T-cell (primary cell): ENCODE measurements at regions not wholly inside any gene's neighbourhood (a gene's known extent, or its start where the extent isn't known, plus 50 kb on each side); places are given as distances from the start of the nearest gene placed in this dataset.
"Not testable (repeated sequence)": the region's sequence is repeated elsewhere in the genome, so short reads cannot be mapped to it uniquely, and the experiment has no call there.

Experiments
- ATAC-seq, 4 experiments: fragments of 200-7000 bp in 3 of 4; fragments of 150-1000 bp in 1 of 4; cut with Tn5 transposase; replicated peaks in 1 of 4; 1 replicate in 3 of 4; 2 replicates in 1 of 4; pipeline ENCODE4 v1.10.0; 2021; ENCODE audit warnings: moderate library complexity in 3 of 4, mild to moderate bottlenecking in 2 of 4, moderate number of reproducible peaks in 1 of 4
- CTCF ChIA-PET, 2 donors: fragments of 300-600 bp; sonication (Branson Sonifier 250); formaldehyde crosslinking; loops; one replicate each; lab custom pipeline; 2022; ENCODE audit warnings: antibody characterized with exemption in 2 of 2; lab: Charles Lee
- POLR2A ChIA-PET, 2 donors: fragments of 300-600 bp; sonication (Branson Sonifier 250); formaldehyde crosslinking; loops; one replicate each; lab custom pipeline; 2022; ENCODE audit warnings: antibody characterized with exemption in 2 of 2; lab: Charles Lee
- DNase-seq, 35 experiments: peaks; one replicate each; pipeline versions ENCODE4 v3.0.0 to v3.0.0-alpha.2; 2013 to 2023
- H3K27ac ChIP-seq: one replicate; pipeline ENCODE4 v1.5.1; 2013; ENCODE audit warnings: low read length
- H3K27me3 ChIP-seq, 2 experiments: replicated peaks in 1 of 2; 1 replicate in 1 of 2; 2 replicates in 1 of 2; pipeline versions ENCODE4 v1.6.1 to v1.7.0; 2013; ENCODE audit warnings: low read length in 1 of 2, mixed read lengths in 1 of 2; ENCODE audit not compliant: control insufficient read depth in 2 of 2, insufficient read depth in 2 of 2; ENCODE audit errors: extremely low read depth in 1 of 2
- H3K36me3 ChIP-seq, 2 donors: 1 replicate in 1 of 2; 2 replicates in 1 of 2; pipeline versions ENCODE4 v1.6.1 to v1.7.0; 2013; ENCODE audit warnings: low read length in 1 of 2; ENCODE audit not compliant: control insufficient read depth in 2 of 2, insufficient read depth in 1 of 2; ENCODE audit errors: extremely low read depth in 1 of 2
- H3K4me1 ChIP-seq, 2 experiments: 1 replicate in 1 of 2; 2 replicates in 1 of 2; pipeline versions ENCODE4 v1.6.1 to v1.7.0; 2013; ENCODE audit warnings: low read length in 2 of 2, mixed read lengths in 1 of 2; ENCODE audit not compliant: insufficient read depth in 2 of 2, control insufficient read depth in 1 of 2; ENCODE audit errors: extremely low read depth in 1 of 2
- H3K4me3 ChIP-seq, 2 donors: 1 replicate in 1 of 2; 2 replicates in 1 of 2; pipeline versions ENCODE4 v1.5.1 to v1.7.0; 2013; ENCODE audit warnings: mild to moderate bottlenecking in 2 of 2, low read length in 1 of 2, moderate library complexity in 1 of 2; ENCODE audit not compliant: control insufficient read depth in 1 of 2; ENCODE audit errors: extremely low read depth in 1 of 2
- H3K9me3 ChIP-seq: 2 replicates; pipeline ENCODE4 v1.7.0; 2013
- H3K27ac Mint-ChIP-seq, 2 donors: one replicate each; pipeline ENCODE4 v1.8.0; 2020 to 2021; ENCODE audit warnings: mild to moderate bottlenecking in 2 of 2, mixed read lengths in 2 of 2
- H3K27me3 Mint-ChIP-seq, 2 donors: one replicate each; pipeline ENCODE4 v1.8.0; 2021 to 2022; ENCODE audit warnings: mixed read lengths in 2 of 2
- H3K36me3 Mint-ChIP-seq: one replicate; pipeline ENCODE4 v1.8.0; 2021; ENCODE audit warnings: mixed read lengths
- H3K4me1 Mint-ChIP-seq, 3 donors: one replicate each; pipeline ENCODE4 v1.8.0; 2020 to 2022; ENCODE audit warnings: mixed read lengths in 3 of 3, mild to moderate bottlenecking in 1 of 3
- H3K4me3 Mint-ChIP-seq, 3 donors: one replicate each; pipeline ENCODE4 v1.8.0; 2020 to 2022; ENCODE audit warnings: mild to moderate bottlenecking in 3 of 3, mixed read lengths in 3 of 3, moderate library complexity in 3 of 3
- H3K9me3 Mint-ChIP-seq, 3 donors: one replicate each; pipeline ENCODE4 v1.8.0; 2020 to 2022; ENCODE audit warnings: mixed read lengths in 3 of 3
- WGBS: methylation state at CpG from one replicate; pipeline ENCODE4 v1.1.5; 2013; ENCODE audit warnings: missing lambda C conversion rate; ENCODE audit not compliant: insufficient coverage; 5-methylcytosine and 5-hydroxymethylcytosine counted together

DNA sequence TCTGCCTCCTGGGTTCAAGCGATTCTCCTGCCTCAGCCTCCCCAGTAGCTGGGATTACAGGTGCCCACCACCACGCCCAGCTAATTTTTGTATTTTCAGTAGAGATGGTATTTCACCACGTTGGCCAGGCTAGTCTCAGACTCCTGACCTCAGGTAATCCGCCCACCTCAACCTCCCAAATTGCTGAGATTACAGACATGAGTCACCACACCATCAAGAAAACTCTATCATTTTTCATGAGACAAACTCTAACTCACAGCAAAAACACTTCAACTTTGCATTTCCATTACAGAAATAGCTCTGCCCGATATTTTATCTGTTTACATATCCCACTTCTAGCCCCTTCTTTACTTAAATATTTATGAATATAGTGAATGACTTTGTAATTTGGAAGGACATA, 561.1 kb downstream of the TMX3 start:
- DNase-seq, ATAC-seq, H3K36me3 Mint-ChIP-seq, CTCF ChIA-PET, H3K27ac ChIP-seq, H3K27ac Mint-ChIP-seq, POLR2A ChIA-PET, H3K36me3 ChIP-seq, H3K4me3 Mint-ChIP-seq, H3K9me3 Mint-ChIP-seq, H3K4me1 ChIP-seq, H3K27me3 ChIP-seq, H3K27me3 Mint-ChIP-seq, H3K4me1 Mint-ChIP-seq, H3K4me3 ChIP-seq, H3K9me3 ChIP-seq: not testable (repeated sequence)
- 55% methylated on average over 2 of the region's 5 CpGs for WGBS

DNA sequence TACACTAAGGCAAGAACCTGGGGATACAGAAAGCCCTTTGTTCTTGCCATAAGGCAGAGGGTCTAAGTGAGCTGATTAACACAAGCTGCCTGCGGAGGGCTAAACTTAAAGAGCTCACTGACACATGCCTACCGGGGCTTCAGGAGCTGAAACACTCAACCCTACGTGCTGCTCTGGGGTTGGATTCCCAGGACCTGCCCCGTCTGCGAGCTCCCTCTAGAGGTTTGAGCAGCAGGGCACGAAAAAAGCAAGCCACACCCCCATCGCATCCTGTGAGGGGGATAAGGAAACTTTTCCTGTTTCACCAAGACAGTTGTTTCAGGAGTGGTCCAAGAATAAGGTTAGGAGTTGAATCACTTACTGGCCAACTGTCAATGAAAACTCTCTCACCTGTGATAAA, 562.1 kb downstream of the TMX3 start:
- no peak overlapping the region for H3K4me3 Mint-ChIP-seq
- Histone ChIP-seq H3K27ac (no peak overlapping the region), H3K27me3 (no peaks in the 10 kb centered on the region), H3K9me3 (no peaks in the 10 kb centered on the region), H3K36me3 (no peaks in the 10 kb centered on the region), H3K4me3 (no peak overlapping the region), H3K4me1 (no peaks in the 10 kb centered on the region)
- H3K27ac Mint-ChIP-seq = no peak overlapping the region
- H3K4me1 Mint-ChIP-seq = no peaks in the 10 kb centered on the region
- DNase-seq (no peak), ATAC-seq (no peak)
- 63% methylated on average over 3 of the region's 7 CpGs for WGBS
- peaks cover 0 to 5% (median 4%) of the 10 kb centered on the region in 3 donors for H3K9me3 Mint-ChIP-seq
- POLR2A ChIA-PET = no interaction called here
- CTCF ChIA-PET = no interaction called here
- H3K36me3 Mint-ChIP-seq = no peaks in the 10 kb centered on the region
- no peaks in the 10 kb centered on the region for H3K27me3 Mint-ChIP-seq

DNA sequence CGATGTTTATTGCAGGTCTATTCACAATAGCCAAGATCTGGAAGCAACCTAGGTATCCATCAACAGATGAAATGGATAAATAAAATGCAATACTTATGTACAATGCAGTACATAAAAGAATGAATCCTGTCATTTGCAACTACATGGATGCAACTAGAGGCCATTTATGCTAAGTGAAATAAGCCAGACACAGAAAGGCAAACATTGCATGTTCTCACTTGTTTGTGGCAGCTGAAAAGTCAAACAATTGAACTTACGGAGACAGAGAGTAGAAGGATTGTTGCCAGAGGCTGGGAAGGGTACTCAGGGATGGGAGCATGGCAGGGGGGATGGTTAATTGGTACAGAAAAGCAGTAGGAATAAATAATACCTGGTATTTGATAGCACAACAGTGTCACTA, 563.9 kb downstream of the TMX3 start:
- no peaks in the 10 kb centered on the region for H3K4me1 ChIP-seq
- ChIA-PET POLR2A (no interaction called here), CTCF (no interaction called here)
- Mint-ChIP-seq H3K4me3 (no peak overlapping the region), H3K36me3 (no peaks in the 10 kb centered on the region), H3K27ac (no peak overlapping the region), H3K27me3 (no peaks in the 10 kb centered on the region), H3K9me3 (peaks cover 0 to 5% (median 0%) of the 10 kb centered on the region in 3 donors), H3K4me1 (no peaks in the 10 kb centered on the region)
- H3K9me3 ChIP-seq = no peaks in the 10 kb centered on the region
- DNase-seq (no peak), ATAC-seq (no peak)
- H3K36me3 ChIP-seq = no peaks in the 10 kb centered on the region
- H3K4me3 ChIP-seq = no peak overlapping the region
- no peaks in the 10 kb centered on the region for H3K27me3 ChIP-seq
- H3K27ac ChIP-seq = no peak overlapping the region
- WGBS = no CpG with 5 or more reads among the region's 2 CpGs

DNA sequence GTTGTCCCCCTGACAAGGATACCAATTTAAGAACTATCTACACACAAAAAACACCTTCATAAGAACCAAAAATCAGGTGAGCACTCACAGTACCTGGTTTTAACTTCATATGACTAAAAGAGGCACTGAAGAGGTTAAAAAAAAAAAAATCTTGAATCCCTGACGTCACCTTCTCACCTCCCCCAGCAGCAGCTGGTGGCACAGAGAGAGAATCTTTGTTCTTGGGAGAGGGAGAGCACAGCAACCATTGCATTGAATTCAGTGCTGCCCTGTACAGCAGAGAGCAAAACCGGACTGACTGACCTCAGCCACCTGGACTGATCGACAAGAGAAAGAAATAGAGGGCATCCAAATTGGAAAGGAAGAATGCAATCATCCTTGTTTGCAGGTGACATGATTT, 566.0 kb downstream of the TMX3 start:
- Histone ChIP-seq H3K36me3 (no peaks in the 10 kb centered on the region), H3K9me3 (no peaks in the 10 kb centered on the region), H3K27me3 (no peaks in the 10 kb centered on the region), H3K4me1 (no peaks in the 10 kb centered on the region), H3K27ac (no peak overlapping the region), H3K4me3 (no peak overlapping the region)
- DNase-seq (no peak), ATAC-seq (no peak)
- H3K27ac Mint-ChIP-seq = no peak overlapping the region
- 71% methylated on average over 1 of the region's 3 CpGs for WGBS
- no peaks in the 10 kb centered on the region for H3K36me3 Mint-ChIP-seq
- CTCF ChIA-PET = no interaction called here
- H3K27me3 Mint-ChIP-seq = no peaks in the 10 kb centered on the region
- no peaks in the 10 kb centered on the region for H3K4me1 Mint-ChIP-seq
- H3K4me3 Mint-ChIP-seq = no peak overlapping the region
- H3K9me3 Mint-ChIP-seq = no peaks in the 10 kb centered on the region
- POLR2A ChIA-PET = no interaction called here

DNA sequence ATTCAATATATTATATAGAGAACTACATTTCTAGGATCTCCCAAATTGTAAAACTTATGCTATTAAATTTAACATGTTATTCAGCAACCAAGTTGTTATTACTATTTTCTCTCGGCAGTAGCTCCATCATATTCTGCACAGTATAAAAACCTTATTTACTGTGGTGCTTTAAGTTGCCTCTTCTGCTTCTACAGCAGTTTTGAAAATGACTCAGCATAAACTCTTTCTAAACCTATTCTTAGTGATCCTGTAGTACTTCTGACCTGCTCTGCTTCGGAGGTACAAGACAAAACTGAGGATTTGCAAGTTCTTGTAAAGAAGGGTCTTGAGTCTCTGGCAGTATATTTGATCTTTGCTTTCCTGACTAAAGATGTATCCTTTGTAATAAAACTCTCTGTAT, 567.2 kb downstream of the TMX3 start:
- CTCF ChIA-PET = no interaction called here
- 86% methylated on average over 1 of the region's 2 CpGs for WGBS
- no peaks in the 10 kb centered on the region for H3K9me3 ChIP-seq
- no peak for DNase-seq
- H3K27me3 ChIP-seq = no peaks in the 10 kb centered on the region
- POLR2A ChIA-PET = no interaction called here
- H3K4me1 Mint-ChIP-seq = no peaks in the 10 kb centered on the region
- ATAC-seq = no peak
- no peak overlapping the region for H3K4me3 ChIP-seq
- no peak overlapping the region for H3K4me3 Mint-ChIP-seq
- no peaks in the 10 kb centered on the region for H3K9me3 Mint-ChIP-seq
- no peaks in the 10 kb centered on the region for H3K36me3 Mint-ChIP-seq
- no peaks in the 10 kb centered on the region for H3K4me1 ChIP-seq
- H3K36me3 ChIP-seq = no peaks in the 10 kb centered on the region
- no peaks in the 10 kb centered on the region for H3K27me3 Mint-ChIP-seq
- no peak overlapping the region for H3K27ac Mint-ChIP-seq
- H3K27ac ChIP-seq = no peak overlapping the region

DNA sequence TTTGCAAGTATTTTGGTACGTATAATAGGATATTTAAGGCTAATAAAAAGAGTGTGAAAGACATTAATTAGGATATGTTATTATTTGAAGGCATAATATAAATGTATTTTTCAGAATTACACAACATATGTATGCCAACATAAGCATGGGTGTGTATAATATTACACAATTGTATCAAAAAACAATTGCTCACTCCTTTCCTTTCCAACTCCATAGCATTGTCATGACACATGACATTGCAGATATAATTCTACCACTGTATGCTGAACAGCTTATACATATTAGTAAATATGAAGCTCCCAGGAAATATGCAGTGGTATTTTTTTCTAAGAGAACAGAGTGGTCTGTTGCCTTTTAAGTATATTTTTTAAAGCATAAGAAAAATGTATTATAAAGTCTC, 593.1 kb downstream of the TMX3 start:
- H3K4me1 Mint-ChIP-seq = no peaks in the 10 kb centered on the region
- WGBS = no CpG with 5 or more reads among the region's 1 CpG
- no peak overlapping the region for H3K4me3 Mint-ChIP-seq
- ChIA-PET POLR2A (no interaction called here), CTCF (no interaction called here)
- Histone ChIP-seq H3K9me3 (no peaks in the 10 kb centered on the region), H3K36me3 (no peaks in the 10 kb centered on the region), H3K4me3 (no peak overlapping the region), H3K27me3 (no peaks in the 10 kb centered on the region), H3K4me1 (no peaks in the 10 kb centered on the region), H3K27ac (no peak overlapping the region)
- H3K27ac Mint-ChIP-seq = no peak overlapping the region
- H3K9me3 Mint-ChIP-seq = peaks cover 0 to 4% (median 0%) of the 10 kb centered on the region in 3 donors
- ATAC-seq (no peak), DNase-seq (no peak)
- no peaks in the 10 kb centered on the region for H3K36me3 Mint-ChIP-seq
- no peaks in the 10 kb centered on the region for H3K27me3 Mint-ChIP-seq

DNA sequence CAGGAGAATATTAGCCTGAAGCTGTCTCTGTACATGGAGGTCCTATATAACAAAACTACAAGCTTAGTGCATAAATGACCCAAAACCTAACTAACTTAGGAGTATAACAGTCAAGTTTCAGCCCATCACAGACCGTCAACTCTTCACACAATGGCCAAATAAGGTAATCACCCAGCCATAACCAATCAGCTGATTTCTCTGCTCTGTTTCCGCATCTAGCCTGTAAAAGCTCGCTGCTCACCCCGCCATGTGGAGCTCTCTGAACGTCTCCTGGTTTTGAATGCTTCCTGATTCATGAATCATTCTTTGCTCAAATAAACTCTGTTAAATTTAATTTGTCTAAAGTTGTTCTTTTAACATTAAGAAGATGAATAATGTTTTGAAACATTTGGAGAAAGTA, 593.6 kb downstream of the TMX3 start:
- DNase-seq (no peak), ATAC-seq (no peak)
- Histone ChIP-seq H3K27me3 (no peaks in the 10 kb centered on the region), H3K4me3 (no peak overlapping the region), H3K9me3 (no peaks in the 10 kb centered on the region), H3K27ac (no peak overlapping the region), H3K4me1 (no peaks in the 10 kb centered on the region), H3K36me3 (no peaks in the 10 kb centered on the region)
- Mint-ChIP-seq H3K36me3 (no peaks in the 10 kb centered on the region), H3K4me1 (no peaks in the 10 kb centered on the region), H3K27ac (no peak overlapping the region), H3K27me3 (no peaks in the 10 kb centered on the region), H3K4me3 (no peak overlapping the region), H3K9me3 (peaks cover 0 to 4% (median 0%) of the 10 kb centered on the region in 3 donors)
- ChIA-PET CTCF (no interaction called here), POLR2A (no interaction called here)
- WGBS = 71% methylated on average over 1 of the region's 5 CpGs
